HG02588 (cell line): ENCODE measurements at regions not wholly inside any gene's neighbourhood (a gene's known extent, or its start where the extent isn't known, plus 50 kb on each side); places are given as distances from the start of the nearest gene placed in this dataset.
"Not testable (repeated sequence)": the region's sequence is repeated elsewhere in the genome, so short reads cannot be mapped to it uniquely, and the experiment has no call there.

Experiments
- ATAC-seq: cut with Tn5 transposase; IDR thresholded peaks from one replicate; pipeline ENCODE4 v1.9.1; 2021; ENCODE audit warnings: mild to moderate bottlenecking, moderate library complexity; ENCODE audit not compliant: unreplicated experiment

DNA sequence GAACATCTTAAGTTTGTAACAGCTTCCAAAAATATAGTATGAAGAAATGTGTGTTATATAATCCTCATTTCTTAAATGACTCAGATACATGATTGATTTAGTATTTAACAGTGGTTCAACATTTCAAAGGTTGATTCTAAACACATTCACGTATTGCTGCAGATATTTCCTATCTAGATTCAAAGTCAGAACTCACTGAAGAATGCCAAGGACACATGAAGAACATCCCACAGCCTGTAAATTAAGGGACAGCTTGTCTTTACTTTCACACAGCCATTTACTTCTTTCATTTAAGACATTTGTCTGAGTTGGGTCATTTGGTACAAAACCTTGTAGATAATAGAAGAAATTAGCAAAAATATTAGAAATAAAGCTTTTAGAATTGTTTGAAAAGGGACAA lies 66.9 kb upstream of the CPSF6 start:
- ATAC-seq, result no peak

DNA sequence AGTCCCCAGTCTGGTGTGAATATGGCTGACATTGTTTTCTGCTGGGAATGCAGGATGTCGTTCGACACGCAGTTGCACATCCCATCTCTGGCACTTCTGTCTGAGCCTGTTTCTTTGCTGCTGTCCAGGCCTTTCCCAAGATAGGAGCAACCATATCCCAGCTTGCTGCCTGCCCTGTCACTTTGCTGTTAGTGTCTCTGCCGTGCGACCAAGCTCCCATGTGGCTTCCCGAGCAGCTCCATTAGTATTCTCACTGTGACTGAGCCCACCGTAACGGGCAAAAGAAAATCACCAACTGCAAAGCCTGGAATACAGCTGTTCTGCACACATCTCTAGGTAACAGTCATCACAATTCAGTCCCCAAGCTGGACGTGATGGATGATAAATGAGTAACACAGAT lies 66.0 kb upstream of the CPSF6 start:
- no peak for ATAC-seq

DNA sequence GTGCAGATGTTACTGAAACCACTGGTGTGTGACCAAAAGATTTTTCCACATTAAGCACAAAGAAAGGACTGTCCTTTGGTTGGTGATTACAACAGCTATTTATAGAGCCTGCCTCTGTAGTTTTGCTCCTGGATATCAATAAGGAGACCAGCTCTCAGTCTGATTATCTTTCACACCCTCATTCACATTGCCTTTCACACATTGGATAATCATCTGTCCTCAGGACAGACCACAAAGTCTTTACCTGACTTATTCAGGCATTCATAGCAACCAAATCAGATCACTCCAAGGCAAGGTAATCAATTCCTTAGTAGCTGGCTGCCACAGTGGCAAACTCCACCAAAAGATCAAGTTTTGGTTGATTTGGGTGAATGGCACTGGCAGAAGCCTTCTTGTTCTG lies 59.6 kb upstream of the CPSF6 start:
- ATAC-seq, result no peak

GRCh38 chr12:69187572-69187971 lies 51.8 kb upstream of the CPSF6 start:
- ATAC-seq, result not testable (repeated sequence)

- no peak for ATAC-seq
Measured at GRCh38 chr12:69189378-69189978, 49.9 kb upstream of the CPSF6 start.
